ENCODE measurements at regions not wholly inside any gene's neighbourhood (a gene's known extent, or its start where the extent isn't known, plus 50 kb on each side); places are given as distances from the start of the nearest gene placed in this dataset.

GRCh38 chr4:37741564-37741963 lies 55.4 kb upstream of the RELL1 start:
- no peak for DNase-seq (ENCODE audit: low read depth in 4 of 4, low spot score in 3 of 4)

GRCh38 chr4:37740546-37740945 lies 54.4 kb upstream of the RELL1 start:
- no peak for DNase-seq (ENCODE audit: low read depth in 4 of 4, low spot score in 3 of 4)

- no peak for DNase-seq (ENCODE audit: low read depth in 4 of 4, low spot score in 3 of 4)
Measured at GRCh38 chr4:37737466-37737865, 51.3 kb upstream of the RELL1 start.
